HG02763 (cell line): ENCODE measurements at regions not wholly inside any gene's neighbourhood (a gene's known extent, or its start where the extent isn't known, plus 50 kb on each side); places are given as distances from the start of the nearest gene placed in this dataset.

Source experiments
- ATAC-seq: cut with Tn5 transposase; IDR thresholded peaks from one replicate; pipeline ENCODE4 v1.9.1; 2021; ENCODE audit warnings: mild to moderate bottlenecking, moderate library complexity; ENCODE audit not compliant: unreplicated experiment

- ATAC-seq: no peak
Observed at GRCh38 chr3:107263269-107264021, 113.8 kb upstream of the CCDC54 start.

DNA sequence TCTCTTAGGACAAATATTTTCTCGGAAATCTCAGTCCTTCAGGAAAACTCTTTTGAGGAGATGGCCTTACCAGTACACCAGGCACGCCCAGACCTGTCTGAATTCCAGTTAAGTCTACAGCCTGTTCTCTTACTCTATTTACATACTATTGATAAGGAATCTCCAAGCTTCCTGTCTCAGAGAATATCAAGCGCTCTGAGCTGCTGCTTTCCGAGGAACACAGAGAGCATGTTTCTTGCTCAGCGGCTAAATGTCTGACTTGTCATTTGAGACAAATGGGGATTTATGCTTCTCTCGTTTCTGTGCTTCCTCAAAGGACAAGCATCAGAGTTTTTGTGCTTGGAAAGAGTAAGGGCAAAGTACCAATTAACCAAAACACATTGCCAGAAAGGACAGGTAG is 112.4 kb upstream of the CCDC54 start:
- ATAC-seq: no peak

- ATAC-seq: no peak
Observed at GRCh38 chr3:107265526-107265925, 111.7 kb upstream of the CCDC54 start.

DNA sequence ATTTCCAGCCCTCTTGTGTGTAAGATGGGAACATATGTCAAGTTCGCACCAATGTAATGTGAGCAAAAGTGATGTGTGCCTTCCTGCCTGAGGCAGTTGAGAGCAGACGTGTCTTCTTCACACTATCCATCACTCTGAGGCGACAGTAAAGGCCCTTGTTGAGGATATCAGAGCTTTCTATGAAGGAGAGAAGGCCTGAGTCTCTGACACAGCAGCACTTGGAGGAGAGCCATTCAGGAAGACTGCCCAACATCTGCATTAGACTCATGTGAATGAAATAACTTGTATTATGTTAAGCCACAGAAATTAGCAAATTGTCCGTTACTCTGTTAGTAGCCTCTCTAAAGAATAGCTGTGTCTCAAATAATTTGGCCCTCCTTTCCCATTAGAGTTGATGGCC is 108.8 kb upstream of the CCDC54 start:
- ATAC-seq: no peak

DNA sequence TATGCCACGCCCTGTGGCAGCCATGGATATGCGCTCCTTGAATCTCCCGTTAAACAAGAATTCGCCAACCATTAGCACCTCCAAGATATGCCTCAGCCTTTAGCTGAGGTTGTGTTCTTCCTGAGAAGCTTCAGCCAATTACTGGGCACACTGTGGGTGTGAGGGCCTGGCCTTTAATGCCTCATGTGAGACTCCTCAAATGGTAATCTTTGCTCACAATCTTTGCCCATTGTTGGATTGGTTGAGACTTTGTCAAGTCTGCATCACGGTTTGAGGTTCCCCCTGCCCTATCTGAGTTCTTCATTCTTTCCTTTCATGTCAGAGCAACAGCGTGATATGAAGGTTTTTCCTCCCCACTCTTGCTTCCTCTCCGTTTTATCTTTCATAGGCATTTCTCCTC is 108.1 kb upstream of the CCDC54 start:
- ATAC-seq: no peak

- peak; percentile 64 for ATAC-seq
Observed at GRCh38 chr3:107271787-107272387, 105.4 kb upstream of the CCDC54 start.

DNA sequence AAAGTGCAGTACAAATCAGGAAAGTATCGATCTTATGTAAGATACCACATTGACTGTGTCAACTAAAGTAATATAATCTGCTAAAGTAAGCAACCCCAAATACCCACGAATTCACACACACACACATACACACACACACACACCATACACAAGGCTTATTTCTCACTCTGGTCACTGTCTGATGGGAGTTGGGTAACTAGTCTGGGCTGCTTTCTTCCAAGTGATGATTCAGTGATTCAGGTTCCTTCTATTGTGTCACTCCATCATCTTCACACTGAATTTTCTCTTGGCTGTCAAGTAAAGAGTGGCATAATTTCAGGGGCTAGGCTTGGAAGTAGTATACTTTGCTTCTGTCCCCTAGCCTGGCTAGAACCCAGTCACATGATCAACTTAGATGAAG is 104.8 kb upstream of the CCDC54 start:
- ATAC-seq: no peak

DNA sequence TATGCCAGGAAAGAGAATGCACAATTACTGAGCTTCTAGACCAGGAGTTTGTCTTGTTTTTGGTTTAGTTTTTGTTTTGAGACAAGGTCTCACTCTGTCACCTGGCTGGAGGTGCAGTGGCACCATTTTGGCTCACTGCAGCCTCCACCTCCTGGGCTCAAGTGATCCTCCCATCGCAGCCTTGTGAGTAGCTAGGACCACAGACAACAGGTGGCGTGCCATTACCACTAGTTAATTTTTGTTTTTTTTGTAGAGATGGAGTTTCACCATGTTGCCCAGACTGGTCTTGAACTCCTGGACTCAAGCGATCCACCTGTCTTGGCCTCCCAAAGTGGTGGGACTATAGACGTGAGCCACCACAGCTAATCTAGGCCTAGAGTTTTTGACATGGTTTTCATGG is 104.4 kb upstream of the CCDC54 start:
- ATAC-seq: no peak

- ATAC-seq: no peak
Observed at GRCh38 chr3:107273771-107274170, 103.5 kb upstream of the CCDC54 start.

GRCh38 chr3:107275511-107275910 is 101.7 kb upstream of the CCDC54 start:
- no peak for ATAC-seq

- no peak for ATAC-seq
Observed at GRCh38 chr3:107283948-107284347, 93.3 kb upstream of the CCDC54 start.

DNA sequence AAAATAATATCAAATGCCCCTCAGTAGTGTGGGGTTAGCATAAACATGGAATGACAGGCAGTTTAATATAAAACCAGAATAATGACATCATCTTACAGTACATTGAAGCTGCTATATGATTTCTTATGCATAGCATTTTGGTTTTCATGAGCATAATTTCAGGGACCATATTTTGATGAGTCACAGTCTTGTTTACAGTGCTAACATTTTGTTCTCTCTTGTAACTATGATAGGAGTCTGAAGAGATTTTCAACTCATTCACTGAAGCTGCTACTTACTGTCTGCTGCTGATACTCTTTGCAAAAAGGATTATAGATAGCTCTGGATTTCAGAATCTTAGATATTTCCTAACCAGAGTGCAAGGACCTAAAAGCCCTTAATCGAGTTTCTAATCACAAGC is 92.6 kb upstream of the CCDC54 start:
- ATAC-seq: no peak

DNA sequence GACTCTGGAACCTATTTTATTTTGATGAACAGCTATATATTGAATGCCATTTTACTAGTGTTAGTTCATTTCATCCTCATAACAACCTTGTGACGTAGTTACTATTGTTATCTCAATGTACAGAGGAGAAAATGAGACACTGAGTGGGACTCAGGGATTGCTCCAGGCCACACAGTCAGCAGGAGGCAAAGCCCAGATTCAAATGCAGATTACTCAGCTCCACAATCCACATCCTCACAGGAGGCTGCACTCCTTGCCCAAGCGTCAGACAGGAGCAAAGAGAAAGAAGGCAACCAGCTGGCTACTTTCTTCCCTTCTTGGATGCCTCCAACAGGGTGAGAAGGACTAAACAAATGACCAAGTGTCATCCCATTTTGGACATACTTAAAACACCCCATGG is 92.0 kb upstream of the CCDC54 start:
- ATAC-seq: no peak

DNA sequence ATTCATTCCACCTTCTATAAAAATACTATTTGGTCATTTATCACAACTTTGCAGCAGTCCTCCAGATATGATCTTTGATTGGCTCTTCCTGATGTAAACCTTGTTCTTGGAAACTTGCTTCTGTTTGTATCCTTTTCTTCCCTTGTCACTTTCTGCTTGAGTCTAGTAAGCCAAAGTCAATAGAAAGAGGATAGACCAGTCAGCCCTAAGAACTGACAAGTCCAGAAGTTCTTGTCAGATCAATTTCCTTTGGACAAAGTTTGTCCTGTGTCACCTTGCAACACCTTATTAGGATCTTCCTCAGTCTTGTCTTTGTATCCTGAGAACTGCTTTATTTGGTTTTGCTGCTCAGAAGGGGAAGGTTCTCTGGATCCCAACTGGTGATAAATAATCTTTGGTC is 87.9 kb upstream of the CCDC54 start:
- no peak for ATAC-seq

DNA sequence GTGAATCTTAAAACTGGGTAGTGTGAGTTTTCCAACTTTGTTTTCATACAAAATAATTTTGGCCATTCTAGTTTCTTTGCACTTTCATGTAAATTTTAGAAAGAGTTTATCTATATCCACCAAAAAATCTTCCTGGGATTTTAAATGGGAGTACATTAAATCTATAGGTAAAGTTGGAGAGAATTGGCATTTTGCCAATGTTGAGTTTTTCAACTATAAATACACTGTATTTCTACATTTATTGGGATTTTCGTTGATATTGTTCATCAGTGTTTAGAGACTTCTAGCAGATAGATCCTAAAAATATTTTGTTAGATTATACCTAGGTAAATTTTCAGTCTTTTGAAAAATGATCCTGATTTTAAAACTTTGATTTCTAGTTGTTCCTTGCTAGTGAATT is 83.1 kb upstream of the CCDC54 start:
- ATAC-seq: no peak

GRCh38 chr3:107297597-107297996 is 79.6 kb upstream of the CCDC54 start:
- no peak for ATAC-seq

DNA sequence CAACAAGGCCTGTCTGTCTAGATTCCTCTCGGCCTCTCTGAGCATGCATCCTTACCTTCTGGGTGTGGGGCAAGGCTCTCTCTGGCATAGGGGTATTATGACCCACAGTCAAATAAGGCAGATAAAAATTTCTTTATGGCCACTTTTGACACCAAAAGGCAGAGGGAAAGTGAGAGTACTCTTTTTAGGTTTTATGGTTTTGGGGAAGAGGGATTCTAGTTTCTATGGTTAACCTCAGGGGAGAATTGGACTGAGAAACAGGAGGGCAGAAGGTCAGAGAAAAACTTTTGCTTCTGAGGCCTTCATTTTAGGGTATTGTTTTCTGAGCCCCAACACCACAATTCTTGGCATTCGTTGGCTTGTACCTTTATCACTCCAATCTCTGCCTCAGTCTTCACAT is 70.0 kb upstream of the CCDC54 start:
- ATAC-seq: no peak

DNA sequence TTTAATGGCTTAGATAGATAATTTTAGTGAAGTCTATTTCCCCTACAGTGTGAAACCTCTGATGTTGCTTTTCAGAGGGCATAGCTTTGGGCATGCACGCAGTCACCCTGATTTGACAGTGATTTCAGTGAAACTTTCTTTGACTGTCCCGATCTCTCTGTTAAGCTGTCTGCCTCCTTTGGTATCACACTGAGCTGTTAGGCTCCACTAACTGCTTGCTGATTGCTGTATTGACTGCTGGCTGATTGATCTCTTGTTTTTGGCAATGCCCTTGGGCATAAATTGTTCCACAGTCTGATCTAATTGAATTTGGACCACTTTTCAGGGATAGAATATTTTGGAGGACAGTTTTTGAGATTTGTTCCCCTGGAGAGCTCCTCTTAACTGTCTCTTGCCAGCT is 68.5 kb upstream of the CCDC54 start:
- ATAC-seq: no peak

DNA sequence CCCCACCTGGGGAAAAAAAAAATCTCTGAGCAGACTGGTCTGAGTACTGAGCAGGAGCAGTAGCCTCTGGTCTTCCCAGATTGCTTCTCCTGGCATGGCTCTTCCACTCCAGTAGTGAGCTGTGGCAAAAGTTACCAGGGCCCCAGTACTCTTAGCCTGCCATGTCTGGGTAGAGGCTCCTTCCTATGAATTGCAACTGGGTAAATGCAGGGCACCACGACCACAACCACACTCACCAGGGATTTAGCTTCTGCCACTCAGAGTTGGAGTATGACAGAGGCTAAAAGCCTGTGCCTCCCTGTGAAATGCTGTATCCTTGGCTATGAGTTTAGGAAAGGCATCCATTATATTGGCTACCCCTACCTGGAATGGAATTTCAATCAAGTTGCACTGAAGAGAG is 67.9 kb upstream of the CCDC54 start:
- ATAC-seq: no peak

DNA sequence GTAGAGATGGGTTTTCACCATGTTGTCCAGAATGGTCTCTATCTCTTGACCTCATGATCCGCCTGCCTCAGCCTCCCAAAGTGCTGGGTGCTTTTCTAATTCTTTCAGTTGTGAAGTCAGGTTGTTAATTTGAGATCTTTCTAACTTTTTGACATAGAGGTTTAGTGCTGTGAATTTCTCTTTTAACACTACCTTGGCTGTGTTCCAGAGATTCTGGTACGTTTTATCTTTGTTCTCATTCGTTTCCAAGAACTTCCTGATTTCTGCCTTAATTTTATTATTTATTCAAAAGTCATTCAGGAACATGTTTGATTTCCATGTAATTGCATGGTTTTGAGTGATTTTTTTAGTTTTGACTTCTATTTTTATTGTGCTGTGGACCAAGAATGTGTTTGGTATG is 63.5 kb upstream of the CCDC54 start:
- ATAC-seq: no peak

DNA sequence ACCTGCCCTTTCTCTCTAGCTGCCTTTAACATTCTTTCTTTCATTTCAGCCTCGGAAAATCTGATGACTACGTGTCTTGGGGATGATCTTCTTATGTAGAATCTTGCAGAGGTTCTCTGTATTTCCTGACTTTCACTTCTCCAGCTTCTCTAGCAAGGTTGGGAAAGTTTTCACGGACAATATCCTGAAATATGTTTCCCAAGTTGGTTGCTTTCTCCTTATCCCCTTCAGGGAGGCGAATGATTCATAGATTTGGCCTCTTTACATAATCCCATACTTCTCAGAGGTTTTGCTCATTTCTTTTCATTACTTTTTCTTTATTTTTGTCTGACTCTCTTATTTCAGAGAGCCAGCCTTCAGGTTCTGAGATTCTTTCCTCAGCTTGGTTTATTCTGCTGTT is 62.1 kb upstream of the CCDC54 start:
- ATAC-seq: no peak

DNA sequence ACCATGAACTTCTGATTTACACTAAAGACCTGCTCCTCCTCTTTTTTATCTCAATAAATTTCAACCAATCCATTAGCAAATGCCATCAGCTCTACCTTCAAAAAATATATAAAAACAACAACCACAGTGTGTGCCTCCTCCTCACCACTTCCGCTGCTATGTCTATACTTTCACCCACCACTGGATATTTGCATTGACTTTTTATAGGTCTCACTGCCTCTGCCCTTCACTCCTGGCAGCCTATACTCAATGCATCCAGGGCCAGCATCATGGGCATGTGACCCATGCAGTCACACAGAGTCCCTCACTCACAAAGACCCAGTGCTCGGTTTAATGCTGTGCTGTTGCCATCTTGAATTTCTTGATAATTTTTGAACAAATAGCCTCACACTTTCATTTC is 53.5 kb upstream of the CCDC54 start:
- peak; percentile 59 for ATAC-seq

DNA sequence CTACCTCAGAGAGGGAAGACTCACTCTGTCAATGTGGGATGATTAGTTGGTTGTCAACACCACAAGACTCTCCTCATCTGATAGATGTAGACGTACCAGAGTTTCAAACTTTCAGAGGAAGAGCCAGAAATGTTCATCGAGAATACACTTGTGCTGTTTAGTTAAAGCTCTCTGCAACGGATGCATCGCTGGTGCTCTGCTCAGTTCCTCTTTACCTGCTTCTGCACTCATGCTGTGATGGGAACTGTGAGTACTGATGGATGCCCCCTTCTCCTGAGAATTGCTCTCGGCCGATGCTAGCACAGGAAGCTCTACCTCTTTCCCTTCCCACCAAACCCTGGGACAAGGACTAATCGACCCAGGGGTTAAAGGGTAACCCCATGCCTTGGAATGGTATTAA is 51.8 kb upstream of the CCDC54 start:
- ATAC-seq: no peak
